ENCODE measurements at regions not wholly inside any gene's neighbourhood (a gene's known extent, or its start where the extent isn't known, plus 50 kb on each side); places are given as distances from the start of the nearest gene placed in this dataset.
A peak's percentile ranks its signal among the peaks of the same experiment; 100 is the strongest.

GRCh38 chr17:12365805-12366204 is 299.9 kb upstream of the MYOCD start:
- ATAC-seq (no peak), DNase-seq (ENCODE audit: low spot score) (no peak)

- no peak for DNase-seq (ENCODE audit: low spot score)
- ATAC-seq, result no peak
Measured at GRCh38 chr17:12369065-12369464, 296.6 kb upstream of the MYOCD start.

- ATAC-seq, result no peak
Measured at GRCh38 chr17:12376276-12376675, 289.4 kb upstream of the MYOCD start.

GRCh38 chr17:12386225-12386624 is 279.5 kb upstream of the MYOCD start:
- ATAC-seq (no peak), DNase-seq (ENCODE audit: low spot score) (no peak)

More at GRCh38 chr17:12376276-12376675, 289.4 kb upstream of the MYOCD start:
- no peak for DNase-seq (ENCODE audit: low spot score)

GRCh38 chr17:12388226-12388625 is 277.5 kb upstream of the MYOCD start:
- DNase-seq (ENCODE audit: low spot score), result no peak
- no peak for ATAC-seq

GRCh38 chr17:12389421-12389820 is 276.3 kb upstream of the MYOCD start:
- DNase-seq (ENCODE audit: low spot score), result no peak
- no peak for ATAC-seq

GRCh38 chr17:12390631-12391030 is 275.1 kb upstream of the MYOCD start:
- ATAC-seq (no peak), DNase-seq (ENCODE audit: low spot score) (no peak)

GRCh38 chr17:12391468-12391867 is 274.2 kb upstream of the MYOCD start:
- DNase-seq (ENCODE audit: low spot score) (no peak), ATAC-seq (no peak)

- DNase-seq (ENCODE audit: low spot score), result no peak
- ATAC-seq, result peak; percentile 37
Measured at GRCh38 chr17:12395733-12396354, 269.8 kb upstream of the MYOCD start.

GRCh38 chr17:12398441-12399051 is 267.1 kb upstream of the MYOCD start:
- no peak for DNase-seq (ENCODE audit: low spot score)
- ATAC-seq, result no peak

- DNase-seq (ENCODE audit: low spot score) (no peak), ATAC-seq (no peak)
Measured at GRCh38 chr17:12402963-12403622, 262.6 kb upstream of the MYOCD start.

- ATAC-seq (no peak), DNase-seq (ENCODE audit: low spot score) (no peak)
Measured at GRCh38 chr17:12403881-12404398, 261.8 kb upstream of the MYOCD start.

GRCh38 chr17:12406623-12407215 is 259.0 kb upstream of the MYOCD start:
- DNase-seq (ENCODE audit: low spot score) (no peak), ATAC-seq (no peak)

- DNase-seq (ENCODE audit: low spot score) (no peak), ATAC-seq (no peak)
Measured at GRCh38 chr17:12407495-12408252, 258.0 kb upstream of the MYOCD start.

- DNase-seq (ENCODE audit: low spot score) (no peak), ATAC-seq (no peak)
Measured at GRCh38 chr17:12409082-12409481, 256.6 kb upstream of the MYOCD start.

- no peak for ATAC-seq
- DNase-seq (ENCODE audit: low spot score), result no peak
Measured at GRCh38 chr17:12410717-12411116, 255.0 kb upstream of the MYOCD start.

- DNase-seq (ENCODE audit: low spot score) (no peak), ATAC-seq (no peak)
Measured at GRCh38 chr17:12415031-12415430, 250.7 kb upstream of the MYOCD start.

- ATAC-seq (no peak), DNase-seq (ENCODE audit: low spot score) (no peak)
Measured at GRCh38 chr17:12421077-12421476, 244.6 kb upstream of the MYOCD start.

- ATAC-seq, result no peak
- DNase-seq (ENCODE audit: low spot score), result no peak
Measured at GRCh38 chr17:12421646-12422306, 243.9 kb upstream of the MYOCD start.

- DNase-seq (ENCODE audit: low spot score) (no peak), ATAC-seq (peak; percentile 17)
Measured at GRCh38 chr17:12422651-12423050, 243.0 kb upstream of the MYOCD start.

- ATAC-seq, result no peak
Measured at GRCh38 chr17:12423337-12423736, 242.4 kb upstream of the MYOCD start.

More at GRCh38 chr17:12423337-12423736, 242.4 kb upstream of the MYOCD start:
- DNase-seq (ENCODE audit: low spot score), result no peak

All from left lobe of liver (tissue), 2 donors.